Renal cortex interstitium (tissue), 11 donors: ENCODE measurements at regions not wholly inside any gene's neighbourhood (a gene's known extent, or its start where the extent isn't known, plus 50 kb on each side); places are given as distances from the start of the nearest gene placed in this dataset.
A peak's percentile ranks its signal among the peaks of the same experiment; 100 is the strongest.

Experiments used
- DNase-seq, 11 donors: peaks; one replicate each; pipeline ENCODE4 v3.0.0-alpha.2; 2013; ENCODE audit warnings: low read depth in 9 of 11, low spot score in 4 of 11; ENCODE audit errors: extremely low read depth in 1 of 11

DNA sequence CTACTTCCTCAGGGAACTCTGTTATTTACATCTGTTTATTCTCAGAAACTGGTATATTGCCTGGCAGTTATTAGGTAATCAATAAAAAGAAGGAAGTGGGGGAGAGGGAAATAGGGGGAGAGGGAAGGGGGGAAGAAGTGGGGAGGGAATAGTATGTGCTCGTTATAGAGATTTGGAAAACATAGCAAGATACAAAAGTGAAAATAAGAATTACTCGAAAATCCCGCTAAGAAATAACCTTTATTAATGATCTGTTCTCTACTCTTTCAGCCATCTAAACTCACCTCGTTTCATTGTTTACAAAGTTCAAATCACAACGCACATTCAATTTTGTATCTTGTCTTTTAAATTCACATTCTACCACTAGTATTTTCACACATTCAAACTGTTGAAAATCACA, 63.0 kb upstream of the CDCA7L start:
- DNase-seq = no peak

DNA sequence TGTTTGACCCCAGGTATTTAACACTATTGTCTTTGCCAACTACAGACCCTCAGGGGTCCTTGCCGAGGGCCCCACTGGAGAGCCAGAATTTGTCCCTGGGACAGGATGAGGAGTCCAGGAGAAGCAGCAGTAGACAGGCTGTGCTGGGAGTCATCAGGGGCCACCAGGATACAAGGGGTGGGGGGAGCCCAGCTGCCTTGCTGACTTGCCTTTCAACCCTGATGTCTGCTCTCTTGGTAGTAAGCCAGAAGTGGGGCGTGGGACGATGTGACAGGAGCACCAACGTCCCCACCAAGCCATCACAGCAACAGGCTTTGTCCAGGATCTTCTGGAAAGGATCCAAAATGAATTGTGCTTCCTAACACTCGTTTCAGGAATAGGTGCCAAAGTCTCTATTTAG, 62.4 kb upstream of the CDCA7L start:
- DNase-seq = no peak

GRCh38 chr7:22005151-22005550, 59.5 kb upstream of the CDCA7L start:
- DNase-seq = no peak

- peak in 2 of 11 donors; percentile 3 to 28 for DNase-seq
These were observed 57.0 kb upstream of the CDCA7L start for GRCh38 chr7:22002726-22003125.

GRCh38 chr7:22001345-22002004, 55.8 kb upstream of the CDCA7L start:
- DNase-seq = peak in 10 of 11 donors; percentile 26 to 62 (median 42)

- DNase-seq = no peak
These were observed 54.2 kb upstream of the CDCA7L start for GRCh38 chr7:21999896-22000295.

GRCh38 chr7:21996641-21997040, 50.9 kb upstream of the CDCA7L start:
- DNase-seq = no peak
